CD4-positive, alpha-beta T cell treated with Interleukin-4 for 4 hours (primary cell): ENCODE measurements at regions not wholly inside any gene's neighbourhood (a gene's known extent, or its start where the extent isn't known, plus 50 kb on each side); places are given as distances from the start of the nearest gene placed in this dataset.
"Not testable (repeated sequence)": the region's sequence is repeated elsewhere in the genome, so short reads cannot be mapped to it uniquely, and the experiment has no call there.

Experiments
- DNase-seq: peaks from one replicate; pipeline ENCODE4 v3.0.0-alpha.2; 2020

DNA sequence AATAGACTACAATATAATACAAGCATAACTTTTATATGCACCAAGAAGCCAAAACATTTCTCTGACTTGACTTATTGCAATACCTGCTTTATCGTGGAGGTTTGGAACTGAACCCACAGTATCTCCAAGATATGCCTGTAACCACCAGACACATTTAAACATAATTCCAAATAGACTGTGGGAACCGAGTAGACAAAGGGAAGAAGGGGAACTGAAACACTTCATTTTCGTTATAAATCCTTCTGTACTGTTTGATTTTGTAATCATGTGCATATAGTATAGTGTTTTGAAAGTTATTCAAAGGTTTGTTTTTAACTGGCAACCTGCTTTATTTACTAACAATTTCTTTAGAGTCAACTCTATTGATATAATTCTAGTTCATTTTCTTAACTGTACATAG is 154.9 kb upstream of the BEND6 start:
- no peak for DNase-seq

- no peak for DNase-seq
These were observed 155.5 kb upstream of the DST start for GRCh38 chr6:56798163-56798562.

- no peak for DNase-seq
These were observed 153.5 kb upstream of the DST start for GRCh38 chr6:56796196-56796532.

DNA sequence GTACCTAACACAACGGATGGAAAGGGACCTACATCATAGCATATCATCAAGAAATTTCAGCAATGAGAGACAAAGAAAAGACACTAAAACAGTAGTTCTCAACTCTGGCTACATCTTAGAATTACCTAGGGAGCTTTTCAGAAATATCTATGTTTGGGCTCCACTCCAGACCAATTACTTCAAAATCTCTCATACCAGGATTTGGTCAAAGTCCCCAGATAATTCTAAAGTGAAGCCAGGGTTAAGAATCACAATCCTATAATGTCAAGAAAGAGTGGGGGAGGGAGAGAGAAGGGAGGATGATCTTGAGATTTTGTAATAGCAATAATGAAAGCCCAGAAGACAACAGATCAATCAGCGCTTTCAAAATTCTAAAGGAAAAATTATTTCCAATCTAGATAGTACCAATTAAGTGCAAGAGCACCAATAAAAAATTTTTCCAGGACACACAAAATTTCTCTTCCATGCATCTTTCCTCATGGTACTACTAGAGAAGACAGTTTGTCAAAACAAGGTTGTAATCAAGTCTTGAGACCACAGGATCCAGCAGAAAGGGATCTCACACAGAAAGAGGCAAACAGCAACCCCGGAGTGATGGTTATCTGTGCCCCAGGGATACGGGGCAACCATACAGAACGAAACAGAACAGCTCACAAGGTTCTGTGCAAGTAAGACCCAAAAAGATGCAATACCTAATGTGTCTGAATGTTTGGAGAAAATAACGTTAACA is 152.9 kb upstream of the DST start:
- no peak for DNase-seq

- DNase-seq, result no peak
These were observed 151.7 kb upstream of the DST start for GRCh38 chr6:56794421-56794820.

- DNase-seq, result no peak
These were observed 151.2 kb upstream of the DST start for GRCh38 chr6:56793938-56794337.

DNA sequence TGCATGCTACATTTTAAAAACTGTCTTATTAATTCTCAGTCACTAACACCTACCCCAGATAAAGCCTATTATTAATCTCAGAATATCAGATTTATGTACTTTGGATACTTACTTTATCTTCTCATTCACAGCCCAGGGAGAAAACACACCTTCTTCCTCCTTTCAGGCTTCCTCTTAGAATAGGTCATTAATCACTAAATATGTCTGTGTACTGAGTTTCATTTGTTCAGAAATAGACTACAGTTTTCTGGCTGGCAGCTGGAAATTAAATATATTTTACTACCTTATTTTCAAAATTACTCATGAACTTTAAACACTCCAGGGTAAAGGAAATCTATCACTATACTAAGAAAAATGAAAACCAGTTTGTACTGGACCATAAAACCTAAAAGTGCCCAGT is 147.7 kb upstream of the DST start:
- no peak for DNase-seq

GRCh38 chr6:56789879-56790278 is 147.2 kb upstream of the DST start:
- no peak for DNase-seq

DNA sequence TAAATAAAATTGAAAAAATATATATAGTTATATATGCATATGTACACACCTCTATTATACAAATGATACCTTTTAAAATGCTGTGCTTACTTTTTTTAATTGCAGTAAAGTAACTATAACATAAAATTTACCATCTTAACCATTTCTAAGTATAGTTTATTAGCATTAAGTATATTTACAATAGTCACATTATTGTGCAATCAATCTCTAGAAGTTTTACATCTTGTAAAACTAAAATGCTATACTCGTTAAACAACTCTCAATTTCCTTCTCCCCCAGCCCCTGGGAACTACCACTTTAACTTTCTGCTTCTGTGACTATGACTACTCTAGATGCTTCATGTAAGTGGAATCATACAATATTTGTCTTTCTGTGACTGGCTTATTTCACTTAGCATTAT is 146.7 kb upstream of the DST start:
- DNase-seq, result no peak

DNA sequence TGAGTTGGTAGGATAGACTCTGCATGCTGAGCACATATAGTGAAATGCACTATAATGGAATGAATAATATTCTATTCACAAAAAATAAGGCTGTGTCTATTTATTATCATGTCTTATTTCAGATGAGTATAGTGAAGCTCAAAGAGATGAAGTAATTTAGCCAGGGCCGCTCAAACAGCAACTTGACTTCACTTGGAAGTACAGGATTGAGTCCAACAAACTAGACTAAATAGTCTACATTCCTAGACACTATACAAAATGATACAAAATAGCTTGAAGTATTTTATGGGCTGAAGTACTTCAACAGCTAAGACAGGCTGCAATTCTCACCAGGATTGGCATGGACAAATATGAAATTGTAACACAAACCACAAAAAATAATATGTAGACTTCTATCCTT is 144.5 kb upstream of the DST start:
- DNase-seq, result no peak

DNA sequence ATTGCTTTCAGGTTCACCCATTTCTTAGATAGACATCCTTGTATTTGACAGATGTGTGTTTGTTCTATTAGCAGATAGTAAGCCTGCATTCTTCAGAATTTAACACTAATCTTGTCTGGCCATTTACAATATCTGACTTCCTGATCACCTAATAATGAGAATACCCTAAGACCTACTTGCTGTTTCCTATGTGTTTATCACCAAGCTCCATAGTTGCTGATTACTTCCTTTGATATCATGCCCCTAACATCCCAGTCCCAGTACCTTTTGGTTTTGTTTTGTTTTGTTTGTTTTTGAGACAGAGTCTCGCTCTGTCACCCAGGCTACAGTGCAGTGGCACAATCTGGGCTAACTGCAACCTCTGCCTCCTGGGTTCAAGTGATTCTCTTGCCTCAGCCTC is 143.6 kb upstream of the DST start:
- DNase-seq, result no peak

GRCh38 chr6:56785536-56785935 is 142.8 kb upstream of the DST start:
- DNase-seq, result not testable (repeated sequence)

DNA sequence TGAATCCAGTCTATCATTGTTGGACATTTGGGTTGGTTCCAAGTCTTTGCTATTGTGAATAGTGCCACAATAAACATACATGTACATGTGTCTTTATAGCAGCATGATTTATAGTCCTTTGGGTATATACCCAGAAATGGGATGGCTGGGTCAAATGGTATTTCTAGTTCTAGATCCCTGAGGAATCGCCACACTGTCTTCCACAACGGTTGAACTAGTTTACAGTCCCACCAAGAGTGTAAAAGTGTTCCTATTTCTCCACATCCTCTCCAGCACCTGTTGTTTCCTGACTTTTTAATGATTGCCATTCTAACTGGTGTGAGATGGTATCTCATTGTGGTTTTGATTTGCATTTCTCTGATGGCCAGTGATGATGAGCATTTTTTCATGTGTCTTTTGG is 137.4 kb upstream of the DST start:
- not testable (repeated sequence) for DNase-seq

- DNase-seq, result not testable (repeated sequence)
These were observed 135.8 kb upstream of the DST start for GRCh38 chr6:56778503-56778902.

- no peak for DNase-seq
These were observed 132.9 kb upstream of the DST start for GRCh38 chr6:56775498-56776166.

GRCh38 chr6:56772737-56773184 is 130.1 kb upstream of the DST start:
- DNase-seq, result no peak

DNA sequence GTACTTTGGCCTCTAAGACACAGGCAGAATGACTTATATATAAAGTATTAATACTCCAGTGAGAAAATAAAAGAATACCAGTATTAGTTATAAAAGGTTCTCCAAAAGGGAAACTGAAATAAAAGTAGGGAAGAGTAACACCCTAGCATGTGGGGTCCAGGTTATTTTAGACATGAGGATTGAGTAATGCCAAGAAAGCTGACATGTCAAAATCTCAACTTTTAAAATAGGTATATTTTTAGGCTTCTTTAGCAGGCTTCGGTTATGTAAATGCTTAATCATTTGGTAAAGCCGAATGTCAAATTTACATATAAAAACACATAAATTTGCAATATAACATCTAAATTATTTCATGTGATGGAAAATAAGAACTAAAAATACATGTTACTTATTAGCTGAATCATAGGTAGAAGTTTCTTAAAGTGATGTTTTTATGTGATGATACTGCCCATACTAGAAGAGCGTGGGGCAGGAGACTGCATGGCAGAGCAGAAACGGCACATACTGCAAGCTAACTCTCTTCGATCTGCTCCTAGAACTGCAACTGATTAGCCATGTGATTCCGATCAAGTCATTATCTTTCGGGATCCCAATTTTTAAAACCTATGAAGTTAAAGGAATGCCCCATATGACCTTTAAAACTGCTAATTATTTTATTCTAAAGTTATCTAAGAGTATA is 129.4 kb upstream of the DST start:
- DNase-seq, result no peak

- DNase-seq, result no peak
These were observed 128.5 kb upstream of the DST start for GRCh38 chr6:56771189-56771588.

- DNase-seq, result no peak
These were observed 127.4 kb upstream of the DST start for GRCh38 chr6:56770011-56770520.

- no peak for DNase-seq
These were observed 125.3 kb upstream of the DST start for GRCh38 chr6:56767892-56768531.

DNA sequence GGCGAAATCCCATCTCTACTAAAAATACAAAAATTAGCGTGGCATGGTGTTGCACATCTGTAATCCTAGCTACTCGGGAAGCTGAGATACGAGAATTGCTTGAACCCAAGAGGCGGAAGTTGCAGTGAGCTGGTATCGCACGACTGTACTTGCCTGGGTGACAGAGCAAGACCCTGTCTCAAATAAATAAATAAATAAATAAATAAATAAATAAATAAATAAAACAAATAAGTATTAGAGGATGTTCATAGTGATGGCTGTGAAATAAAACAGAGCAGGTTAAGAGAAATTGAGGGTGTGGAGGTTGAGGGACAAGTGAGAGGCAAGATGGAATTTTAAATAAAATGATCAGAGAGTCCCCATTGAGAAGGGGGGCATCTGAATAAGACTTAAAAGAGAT is 124.7 kb upstream of the DST start:
- DNase-seq, result no peak

DNA sequence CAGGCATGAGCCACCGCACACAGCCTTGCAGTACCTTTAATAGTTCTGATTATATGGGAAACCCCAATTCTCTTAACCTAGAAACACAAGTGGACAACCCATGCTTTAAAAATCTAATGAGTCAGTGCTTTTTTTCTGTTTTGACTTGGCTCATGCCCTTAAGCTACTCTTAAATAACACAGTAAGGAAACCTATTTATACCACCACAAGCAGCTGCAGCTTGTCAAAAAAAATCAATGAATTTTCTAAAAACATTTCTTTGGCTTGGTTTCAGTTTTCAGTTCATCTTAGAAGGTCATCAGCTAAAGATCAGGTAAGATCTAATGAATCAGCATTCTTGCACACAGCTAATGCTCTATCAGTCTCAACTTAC is 124.1 kb upstream of the DST start:
- no peak for DNase-seq

- DNase-seq, result no peak
These were observed 123.6 kb upstream of the DST start for GRCh38 chr6:56766139-56766805.
